ENCODE measurements at regions not wholly inside any gene's neighbourhood (a gene's known extent, or its start where the extent isn't known, plus 50 kb on each side); places are given as distances from the start of the nearest gene placed in this dataset.

DNA sequence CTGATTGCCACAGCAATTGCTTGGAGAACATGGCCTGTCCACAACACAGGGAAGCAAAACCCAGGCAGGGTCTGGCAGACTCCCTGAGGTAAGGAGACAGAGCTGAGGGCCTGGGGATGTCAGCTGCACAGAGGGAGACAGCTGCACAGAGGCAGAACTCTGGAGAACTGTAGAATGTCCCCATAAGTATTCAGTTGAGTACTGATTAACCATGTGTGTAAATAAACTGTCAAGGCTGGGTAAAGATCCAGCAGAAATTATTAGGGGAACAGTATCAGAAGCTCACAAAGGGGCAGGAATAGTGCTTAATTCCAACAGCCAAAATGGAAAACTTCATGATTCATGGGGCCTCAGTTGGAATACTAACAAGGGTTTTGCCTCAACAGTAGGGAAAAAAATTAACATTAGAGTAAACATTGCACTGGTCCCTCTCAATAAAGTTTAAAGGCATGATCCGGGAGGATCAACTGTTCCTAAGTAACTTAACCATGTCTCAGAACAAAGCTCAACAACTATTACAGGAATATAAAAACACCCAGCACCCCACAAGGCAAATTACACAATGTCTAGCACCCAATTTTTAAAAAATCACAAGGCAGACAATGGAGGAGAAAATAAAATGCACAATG lies 201.3 kb upstream of the RASSF8 start:
- TF ChIP-seq, protein P1, sequence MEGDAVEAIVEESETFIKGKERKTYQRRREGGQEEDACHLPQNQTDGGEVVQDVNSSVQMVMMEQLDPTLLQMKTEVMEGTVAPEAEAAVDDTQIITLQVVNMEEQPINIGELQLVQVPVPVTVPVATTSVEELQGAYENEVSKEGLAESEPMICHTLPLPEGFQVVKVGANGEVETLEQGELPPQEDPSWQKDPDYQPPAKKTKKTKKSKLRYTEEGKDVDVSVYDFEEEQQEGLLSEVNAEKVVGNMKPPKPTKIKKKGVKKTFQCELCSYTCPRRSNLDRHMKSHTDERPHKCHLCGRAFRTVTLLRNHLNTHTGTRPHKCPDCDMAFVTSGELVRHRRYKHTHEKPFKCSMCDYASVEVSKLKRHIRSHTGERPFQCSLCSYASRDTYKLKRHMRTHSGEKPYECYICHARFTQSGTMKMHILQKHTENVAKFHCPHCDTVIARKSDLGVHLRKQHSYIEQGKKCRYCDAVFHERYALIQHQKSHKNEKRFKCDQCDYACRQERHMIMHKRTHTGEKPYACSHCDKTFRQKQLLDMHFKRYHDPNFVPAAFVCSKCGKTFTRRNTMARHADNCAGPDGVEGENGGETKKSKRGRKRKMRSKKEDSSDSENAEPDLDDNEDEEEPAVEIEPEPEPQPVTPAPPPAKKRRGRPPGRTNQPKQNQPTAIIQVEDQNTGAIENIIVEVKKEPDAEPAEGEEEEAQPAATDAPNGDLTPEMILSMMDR (IDR thresholded peaks at IDR 0.05; ENCODE audit: insufficient read depth, low read depth, low read length, missing control alignments) = no peak
- no peak for DNase-seq (ENCODE audit: low read depth)
- H3K4me3 ChIP-seq (ENCODE audit: low read depth, low read length) = no peak overlapping the region

DNA sequence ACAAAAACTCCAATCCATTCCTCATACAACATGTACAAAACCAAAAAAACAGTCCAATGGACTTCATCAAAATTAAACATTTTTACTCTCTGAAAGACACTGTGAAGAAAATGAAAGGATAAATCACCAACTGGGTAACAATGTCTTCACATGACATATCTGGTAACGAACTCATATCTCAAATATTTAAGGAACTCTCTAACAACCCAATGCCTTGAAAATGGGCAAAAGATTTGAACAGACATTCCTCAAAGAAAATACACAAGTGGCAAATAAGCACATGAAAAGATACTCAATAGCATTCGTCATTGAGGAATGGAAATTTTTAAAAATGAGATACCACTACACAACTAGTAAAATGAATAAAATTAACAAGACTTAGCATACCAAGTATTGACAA lies 198.7 kb upstream of the RASSF8 start:
- H3K4me3 ChIP-seq (ENCODE audit: low read depth, low read length) = no peak overlapping the region
- TF ChIP-seq, protein P1 (IDR thresholded peaks at IDR 0.05; ENCODE audit: insufficient read depth, low read depth, low read length, missing control alignments) = no peak
- DNase-seq (ENCODE audit: low read depth) = no peak

DNA sequence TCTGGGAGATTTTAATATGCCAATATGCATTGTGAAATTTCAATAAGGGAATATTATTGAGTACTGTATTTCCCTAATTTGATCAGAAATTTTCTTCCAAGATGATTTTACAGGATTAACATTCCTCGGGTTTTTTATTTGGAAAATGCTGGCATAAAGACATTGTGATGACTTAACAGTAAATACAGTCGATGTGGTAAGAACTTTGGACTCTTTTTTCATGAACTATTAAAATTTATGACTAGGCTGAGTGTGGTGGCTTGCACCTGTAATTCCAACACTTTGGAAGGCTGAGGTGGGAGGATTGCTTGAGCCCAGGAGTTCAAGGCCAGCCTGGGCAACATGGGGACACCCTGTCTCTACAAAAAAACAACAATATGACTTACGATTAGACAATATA lies 197.1 kb upstream of the RASSF8 start:
- DNase-seq (ENCODE audit: low read depth) = no peak
- TF ChIP-seq, protein P1 (IDR thresholded peaks at IDR 0.05; ENCODE audit: insufficient read depth, low read depth, low read length, missing control alignments) = no peak

DNA sequence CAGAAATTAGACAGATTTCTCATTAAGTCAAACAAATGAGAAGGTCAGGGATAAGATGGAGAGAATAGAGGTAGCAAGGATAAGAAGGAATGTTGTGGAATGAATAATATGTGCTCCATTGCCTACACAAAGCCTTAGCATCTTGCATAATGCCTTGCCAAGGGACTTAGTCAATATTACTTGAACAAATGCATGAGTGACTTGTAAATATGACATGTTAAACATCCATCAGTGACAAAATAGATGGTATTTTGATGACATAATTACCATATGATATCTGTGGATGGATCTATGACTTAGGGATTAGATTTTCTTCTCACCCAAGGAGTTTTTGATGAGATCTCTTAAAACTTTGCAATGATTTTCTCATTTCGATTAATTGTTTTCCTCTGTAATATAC lies 194.1 kb upstream of the RASSF8 start:
- no peak overlapping the region for H3K4me3 ChIP-seq (ENCODE audit: low read depth, low read length)
- DNase-seq (ENCODE audit: low read depth) = no peak
- TF ChIP-seq, protein P1 (IDR thresholded peaks at IDR 0.05; ENCODE audit: insufficient read depth, low read depth, low read length, missing control alignments) = no peak

More for the DNA sequence above, 197.1 kb upstream of the RASSF8 start:
- H3K4me3 ChIP-seq (ENCODE audit: low read depth, low read length) = no peak overlapping the region

DNA sequence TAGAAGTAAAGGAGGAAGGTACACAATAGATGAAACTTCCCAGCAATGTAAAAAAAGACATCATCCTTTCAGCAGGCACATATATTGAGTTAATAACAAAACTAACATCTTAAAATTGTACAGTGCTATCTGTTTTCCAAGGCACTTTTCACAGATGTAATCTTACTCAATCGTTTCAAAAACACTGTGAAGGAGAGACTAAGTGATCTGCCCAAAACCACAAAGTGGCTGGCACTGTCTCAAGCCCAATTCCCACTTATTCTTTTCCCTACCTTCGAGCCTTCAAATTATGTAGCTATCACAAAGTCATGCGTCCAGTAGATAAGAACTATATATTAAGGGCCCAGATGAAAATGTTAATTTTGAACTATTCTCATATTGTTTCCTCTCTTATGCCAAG lies 193.6 kb upstream of the RASSF8 start:
- TF ChIP-seq, protein P1 (IDR thresholded peaks at IDR 0.05; ENCODE audit: insufficient read depth, low read depth, low read length, missing control alignments) = no peak
- DNase-seq (ENCODE audit: low read depth) = no peak
- no peak overlapping the region for H3K4me3 ChIP-seq (ENCODE audit: low read depth, low read length)

DNA sequence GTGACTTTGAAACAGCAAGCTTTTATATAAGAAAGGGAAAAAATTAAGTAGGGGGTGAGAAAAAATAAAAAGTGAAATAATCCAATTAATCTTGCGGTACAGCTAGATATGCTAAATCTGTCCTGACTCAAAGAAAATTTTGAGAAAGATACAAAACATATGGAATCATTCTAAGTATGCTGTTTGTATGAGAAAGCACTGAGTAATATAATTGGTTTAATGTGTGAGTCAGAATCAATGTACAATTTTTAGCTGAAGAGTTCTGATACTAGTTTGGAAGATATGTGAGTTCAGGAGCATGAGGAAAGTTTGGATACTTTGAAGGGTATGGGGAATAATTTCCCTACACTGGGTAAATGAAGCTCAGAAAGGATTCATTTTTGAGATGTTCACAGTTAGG lies 190.9 kb upstream of the RASSF8 start:
- TF ChIP-seq, protein P1 (IDR thresholded peaks at IDR 0.05; ENCODE audit: insufficient read depth, low read depth, low read length, missing control alignments) = no peak
- DNase-seq (ENCODE audit: low read depth) = no peak
- H3K4me3 ChIP-seq (ENCODE audit: low read depth, low read length) = no peak overlapping the region

DNA sequence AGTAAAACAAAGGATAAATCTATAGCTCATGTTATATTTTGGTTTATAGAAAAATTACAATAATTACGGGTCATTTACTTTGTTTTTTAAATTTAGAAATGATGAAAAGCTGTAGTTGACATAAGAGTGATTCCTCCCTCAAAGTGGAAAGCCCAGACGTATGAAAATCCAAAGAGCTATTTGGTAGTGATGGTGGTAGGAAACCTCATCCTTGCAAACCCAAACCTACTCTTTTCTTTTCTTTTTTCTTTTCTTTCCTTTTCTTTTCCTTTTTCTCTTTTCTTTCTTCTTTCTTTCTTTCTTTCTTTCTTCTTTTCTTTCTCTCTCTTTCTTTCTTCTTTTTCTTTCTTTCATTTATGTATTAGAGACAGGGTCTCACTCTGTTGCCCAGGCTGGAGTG lies 190.3 kb upstream of the RASSF8 start:
- no peak for DNase-seq (ENCODE audit: low read depth)
- H3K4me3 ChIP-seq (ENCODE audit: low read depth, low read length) = no peak overlapping the region
- TF ChIP-seq, protein P1 (IDR thresholded peaks at IDR 0.05; ENCODE audit: insufficient read depth, low read depth, low read length, missing control alignments) = no peak
